A204.1 (cell line): ENCODE measurements at regions not wholly inside any gene's neighbourhood (a gene's known extent, or its start where the extent isn't known, plus 50 kb on each side); places are given as distances from the start of the nearest gene placed in this dataset.
"Not testable (repeated sequence)": the region's sequence is repeated elsewhere in the genome, so short reads cannot be mapped to it uniquely, and the experiment has no call there.

ENCODE experiments used
- FAIRE-seq: peaks from 2 replicates; lab custom pipeline; 2012; peaks lifted over from hg19 to GRCh38; lab: Jason Lieb, UNC

DNA sequence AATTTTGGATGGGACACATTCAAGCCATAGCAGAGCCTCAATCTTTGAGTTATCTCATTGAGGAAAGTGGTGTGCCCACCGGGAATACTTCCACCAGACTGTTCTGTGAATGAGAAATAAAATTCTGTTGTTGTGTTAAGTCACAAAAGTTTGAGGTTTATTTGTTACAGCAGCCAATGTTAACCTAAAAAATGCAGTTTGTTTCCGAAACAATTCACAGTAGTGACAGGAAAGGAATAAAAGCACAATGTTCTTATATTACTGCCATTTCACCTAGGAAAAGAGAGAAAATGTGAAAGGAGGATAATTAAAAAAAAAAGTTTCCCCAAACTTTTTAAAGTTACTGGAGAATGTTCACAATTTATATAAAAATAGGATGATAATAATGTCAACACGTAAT lies 344.6 kb downstream of the CD83 start:
- no peak for FAIRE-seq

GRCh38 chr6:14462566-14462965 lies 345.0 kb downstream of the CD83 start:
- no peak for FAIRE-seq

- no peak for FAIRE-seq
Observed at GRCh38 chr6:14463110-14463509, 345.5 kb downstream of the CD83 start.

DNA sequence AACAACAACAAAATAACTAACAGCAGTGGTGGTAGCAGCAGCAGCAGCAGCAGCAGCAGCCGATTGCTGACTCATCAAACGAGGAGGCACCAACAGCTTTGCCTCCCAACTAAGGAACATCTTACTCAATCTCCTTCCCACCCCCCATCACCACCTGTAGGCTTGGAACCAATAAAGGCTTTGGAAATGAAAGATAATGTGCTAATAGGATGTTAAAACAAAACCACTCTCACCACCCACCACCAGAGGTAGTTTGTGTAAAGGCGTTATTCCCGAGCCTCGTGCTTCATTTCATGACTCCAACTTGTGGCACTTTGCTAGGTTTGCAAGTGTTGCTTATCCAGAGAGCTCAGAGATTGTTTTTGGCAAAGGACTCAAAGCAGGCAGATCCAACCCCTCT lies 346.5 kb downstream of the CD83 start:
- FAIRE-seq: no peak

- FAIRE-seq: no peak
Observed at GRCh38 chr6:14464716-14465115, 347.1 kb downstream of the CD83 start.

DNA sequence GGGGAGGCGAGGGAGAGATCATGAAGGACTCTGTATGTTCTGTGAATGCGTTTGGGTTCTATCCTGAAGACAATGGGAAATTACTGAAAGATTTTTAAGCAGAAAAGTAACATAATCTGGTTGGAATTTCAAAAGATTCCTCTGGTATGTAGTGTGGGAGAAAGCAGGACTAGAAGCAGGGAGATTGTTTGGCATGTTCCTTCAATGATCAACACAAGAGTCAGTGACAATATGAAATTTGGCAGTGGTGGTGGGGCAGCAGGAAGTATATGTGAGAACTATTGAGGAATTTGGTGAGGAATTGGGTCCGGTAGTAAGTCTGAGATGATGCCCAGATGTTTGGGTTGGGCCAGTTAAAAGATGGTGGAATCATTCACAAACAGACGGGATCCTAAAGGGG lies 348.7 kb downstream of the CD83 start:
- FAIRE-seq: no peak

- FAIRE-seq: no peak
Observed at GRCh38 chr6:14467591-14467990, 350.0 kb downstream of the CD83 start.

- FAIRE-seq: no peak
Observed at GRCh38 chr6:14468647-14469321, 351.2 kb downstream of the CD83 start.

DNA sequence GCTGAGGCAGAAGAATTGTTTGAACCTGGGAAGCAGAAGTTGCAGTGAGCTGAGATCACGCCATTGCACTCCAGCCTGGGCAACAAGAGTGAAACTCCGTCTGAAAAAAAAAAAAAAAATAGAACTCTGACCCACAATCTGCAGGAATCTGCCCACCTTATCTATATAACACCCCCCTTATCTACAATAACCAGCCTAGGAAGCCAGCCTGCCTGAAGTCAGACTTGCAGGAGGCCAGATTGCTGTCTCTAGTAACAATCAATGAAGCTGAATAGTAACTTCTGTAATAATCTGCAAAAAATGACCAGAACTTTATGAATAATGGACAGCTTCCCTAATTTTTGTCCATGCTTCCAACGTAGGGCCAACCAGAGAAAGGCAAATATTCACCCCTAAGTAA lies 352.5 kb downstream of the CD83 start:
- no peak for FAIRE-seq

GRCh38 chr6:14470671-14471070 lies 353.1 kb downstream of the CD83 start:
- no peak for FAIRE-seq

- no peak for FAIRE-seq
Observed at GRCh38 chr6:14472255-14472985, 354.8 kb downstream of the CD83 start.

DNA sequence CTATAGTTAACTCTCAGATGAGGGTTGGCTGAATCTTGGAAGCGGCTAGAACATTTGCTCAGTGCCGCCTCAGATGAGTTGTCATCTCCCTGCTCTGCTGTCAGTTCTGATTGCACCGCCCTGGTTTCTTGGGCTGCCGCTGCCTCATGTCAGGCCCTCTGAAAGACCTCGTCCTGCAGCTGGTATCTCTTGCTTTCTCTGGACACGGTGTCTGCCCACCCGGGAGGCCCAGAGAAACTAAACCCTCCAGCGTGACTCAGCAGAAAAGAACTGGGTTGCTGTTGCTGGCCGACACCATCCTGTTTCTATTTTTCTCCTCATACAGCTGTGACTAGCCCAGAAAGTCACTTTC lies 355.4 kb downstream of the CD83 start:
- FAIRE-seq: no peak

DNA sequence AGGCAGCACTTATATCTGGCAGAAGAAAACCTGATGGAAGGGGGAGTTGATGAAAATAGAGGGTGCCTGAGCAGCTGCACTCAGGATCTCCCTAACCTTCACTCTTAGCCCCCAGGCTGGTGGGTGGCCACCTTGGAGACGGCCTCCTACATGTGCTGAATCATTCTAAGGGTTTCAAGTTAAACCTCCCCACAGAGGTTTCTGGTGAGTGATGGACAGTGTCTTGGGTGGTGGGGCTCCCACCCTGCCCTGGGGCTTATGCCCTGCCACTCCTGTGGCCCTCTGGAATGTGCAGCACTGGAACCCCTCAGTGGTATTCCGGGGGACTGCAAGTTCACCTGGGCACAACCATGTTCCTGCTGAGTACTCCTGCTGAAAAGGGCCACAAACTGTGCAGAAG lies 357.2 kb downstream of the CD83 start:
- FAIRE-seq: no peak

GRCh38 chr6:14475306-14475705 lies 357.7 kb downstream of the CD83 start:
- no peak for FAIRE-seq

GRCh38 chr6:14476793-14477531 lies 359.4 kb downstream of the CD83 start:
- no peak for FAIRE-seq

DNA sequence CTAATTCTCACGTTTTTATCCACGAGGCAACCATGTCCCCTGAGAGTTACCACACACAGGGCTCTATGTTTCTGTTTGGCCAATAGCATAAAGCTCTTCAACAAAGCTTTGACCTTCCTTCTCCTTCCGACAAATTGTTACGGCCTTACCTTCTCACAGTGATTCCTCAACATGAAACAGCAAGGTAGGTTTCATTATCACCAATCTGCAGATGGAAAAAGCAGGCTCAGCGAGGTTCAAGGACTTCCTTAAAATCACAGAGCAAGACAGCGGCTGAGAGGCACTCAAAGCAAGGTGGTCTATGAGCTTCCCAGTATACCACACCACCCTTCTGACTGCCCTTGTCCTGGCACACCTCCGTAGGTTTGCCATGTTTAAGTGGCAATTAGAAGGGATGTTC lies 360.0 kb downstream of the CD83 start:
- FAIRE-seq: no peak

GRCh38 chr6:14478381-14479225 lies 361.0 kb downstream of the CD83 start:
- no peak for FAIRE-seq

DNA sequence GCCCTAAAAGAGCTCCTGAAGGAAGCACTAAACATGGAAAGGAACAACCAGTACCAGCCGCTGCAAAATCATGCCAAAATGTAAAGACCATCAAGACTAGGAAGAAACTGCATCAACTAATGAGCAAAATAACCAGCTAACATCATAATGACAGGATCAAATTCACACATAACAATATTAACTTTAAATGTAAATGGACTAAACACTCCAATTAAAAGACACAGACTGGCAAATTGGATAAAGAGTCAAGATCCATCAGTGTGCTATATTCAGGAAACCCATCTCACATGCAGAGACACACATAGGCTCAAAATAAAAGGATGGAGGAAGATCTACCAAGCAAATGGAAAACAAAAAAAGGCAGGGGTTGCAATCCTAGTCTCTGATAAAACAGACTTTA lies 364.4 kb downstream of the CD83 start:
- not testable (repeated sequence) for FAIRE-seq

DNA sequence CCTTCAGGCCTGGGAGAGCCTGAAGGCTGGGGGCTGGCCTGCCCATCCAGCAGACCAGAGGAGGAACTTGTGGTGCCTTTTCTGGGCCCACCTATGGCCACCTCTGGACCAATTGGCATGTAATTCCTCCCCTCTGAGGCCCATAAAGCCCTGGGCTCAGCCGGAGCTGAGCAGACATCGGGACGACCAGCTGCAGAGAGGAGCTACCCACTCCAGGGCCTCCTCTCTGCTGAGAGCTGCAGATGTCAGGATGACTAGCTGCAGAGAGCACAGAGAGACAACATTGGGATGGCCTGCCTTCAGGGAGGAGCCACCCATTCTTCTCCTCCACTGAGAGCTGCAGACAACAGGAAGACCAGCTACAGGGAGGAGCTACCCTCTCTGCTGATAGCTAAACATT lies 370.1 kb downstream of the CD83 start:
- FAIRE-seq: no peak

- FAIRE-seq: no peak
Observed at GRCh38 chr6:14488180-14488579, 370.6 kb downstream of the CD83 start.

GRCh38 chr6:14489445-14489844 lies 371.9 kb downstream of the CD83 start:
- FAIRE-seq: no peak

GRCh38 chr6:14498748-14499147 lies 381.2 kb downstream of the CD83 start:
- no peak for FAIRE-seq

- no peak for FAIRE-seq
Observed at GRCh38 chr6:14499309-14499708, 381.7 kb downstream of the CD83 start.
